B cell (primary cell): ENCODE measurements at regions not wholly inside any gene's neighbourhood (a gene's known extent, or its start where the extent isn't known, plus 50 kb on each side); places are given as distances from the start of the nearest gene placed in this dataset.

Experiments used
- ATAC-seq: fragments of 200-7000 bp; cut with Tn5 transposase; one replicate; pipeline ENCODE4 v1.10.0; 2021; ENCODE audit warnings: low read depth, mild to moderate bottlenecking, moderate number of reproducible peaks, moderate library complexity
- CTCF ChIA-PET: fragments of 350-600 bp; sonication (Branson Sonifier 250); formaldehyde crosslinking; loops from one replicate; lab custom pipeline; 2021; ENCODE audit warnings: antibody characterized with exemption, inconsistent platforms; lab: Charles Lee
- POLR2A ChIA-PET: fragments of 350-600 bp; sonication (Branson Sonifier 250); formaldehyde crosslinking; loops from one replicate; lab custom pipeline; 2021; ENCODE audit warnings: antibody characterized with exemption; lab: Charles Lee
- DNase-seq: peaks from one replicate; pipeline ENCODE4 v3.0.0; 2013
- H2AFZ ChIP-seq: 2 replicates; pipeline ENCODE4 v1.6.1; 2012; ENCODE audit warnings: mild to moderate bottlenecking, low read depth, low read length; ENCODE audit not compliant: insufficient read depth, poor library complexity, severe bottlenecking
- H3K27ac ChIP-seq, 2 donors: 1 replicate in 1 of 2; 2 replicates in 1 of 2; pipeline ENCODE4 v1.5.1; 2012 to 2013; ENCODE audit warnings: low read length in 2 of 2, mild to moderate bottlenecking in 2 of 2, moderate library complexity in 1 of 2
- H3K27me3 ChIP-seq, 4 experiments: fragments of 200-600 bp in 1 of 4; sonication (generic) in 1 of 4; replicated peaks in 1 of 4; 1 replicate in 2 of 4; 2 replicates in 2 of 4; pipeline versions ENCODE4 v1.6.1 to v1.7.0; 2013 to 2016; ENCODE audit warnings: low read length in 3 of 4, mild to moderate bottlenecking in 2 of 4, mixed read lengths in 1 of 4, moderate library complexity in 1 of 4; ENCODE audit not compliant: insufficient read depth in 4 of 4, control insufficient read depth in 3 of 4; ENCODE audit errors: control extremely low read depth in 1 of 4
- H3K36me3 ChIP-seq, 2 experiments: replicated peaks in 1 of 2; 1 replicate in 1 of 2; 2 replicates in 1 of 2; pipeline versions ENCODE4 v1.6.1 to v1.7.1; 2013; ENCODE audit warnings: low read length in 1 of 2; ENCODE audit not compliant: insufficient read depth in 2 of 2, control insufficient read depth in 1 of 2; ENCODE audit errors: control extremely low read depth in 1 of 2, extremely low read depth in 1 of 2
- H3K4me1 ChIP-seq, 2 donors: fragments of 200-600 bp in 1 of 2; sonication (generic) in 1 of 2; 1 replicate in 1 of 2; 2 replicates in 1 of 2; pipeline versions ENCODE4 v1.5.1 to v1.6.1; 2013 to 2017; ENCODE audit warnings: low read length in 2 of 2; ENCODE audit not compliant: control insufficient read depth in 2 of 2, insufficient read depth in 2 of 2
- H3K4me2 ChIP-seq: replicated peaks from 2 replicates; pipeline ENCODE3; 2012; ENCODE audit warnings: mild to moderate bottlenecking, low read depth, low read length; ENCODE audit not compliant: poor library complexity, severe bottlenecking
- H3K4me3 ChIP-seq, 5 experiments: fragments of 200-600 bp in 1 of 5; sonication (generic) in 1 of 5; 1 replicate in 3 of 5; 2 replicates in 2 of 5; pipeline versions ENCODE4 v1.5.1 to v1.7.0; 2011 to 2016; ENCODE audit warnings: low read length in 4 of 5, mild to moderate bottlenecking in 4 of 5, low read depth in 2 of 5, control low read depth in 1 of 5, moderate library complexity in 1 of 5; ENCODE audit not compliant: insufficient read depth in 1 of 5; ENCODE audit errors: control extremely low read depth in 1 of 5, extremely low read depth in 1 of 5
- H3K79me2 ChIP-seq: fragments of 200-600 bp; sonication (generic); one replicate; pipeline ENCODE4 v1.6.0; 2016; ENCODE audit warnings: low read length; ENCODE audit not compliant: control insufficient read depth, insufficient read depth
- H3K9ac ChIP-seq: fragments of 200-600 bp; sonication (generic); 2 replicates; pipeline ENCODE4 v1.6.1; 2017; ENCODE audit warnings: mild to moderate bottlenecking, low read length, moderate library complexity
- H3K9me3 ChIP-seq, 3 donors: one replicate each; pipeline versions ENCODE4 v1.6.1 to v1.7.1; 2013; ENCODE audit warnings: low read length in 2 of 3; ENCODE audit not compliant: control insufficient read depth in 2 of 3, insufficient read depth in 1 of 3; ENCODE audit errors: control extremely low read depth in 1 of 3
- H4K20me1 ChIP-seq: 2 replicates; pipeline ENCODE4 v1.6.0; 2012; ENCODE audit warnings: mild to moderate bottlenecking, low read length; ENCODE audit not compliant: insufficient read depth, control insufficient read depth, poor library complexity, severe bottlenecking
- H3K27ac Mint-ChIP-seq: one replicate; pipeline ENCODE4 v1.8.0; 2021; ENCODE audit warnings: mixed read lengths
- H3K27me3 Mint-ChIP-seq: one replicate; pipeline ENCODE4 v1.8.0; 2021; ENCODE audit warnings: mixed read lengths
- H3K4me1 Mint-ChIP-seq: one replicate; pipeline ENCODE4 v1.8.0; 2021; ENCODE audit warnings: mixed read lengths
- H3K4me3 Mint-ChIP-seq: one replicate; pipeline ENCODE4 v1.8.0; 2021; ENCODE audit warnings: mixed read lengths
- H3K9me3 Mint-ChIP-seq: one replicate; pipeline ENCODE4 v1.8.0; 2022; ENCODE audit warnings: mixed read lengths; ENCODE audit not compliant: insufficient read depth
- CTCF ChIP-seq: fragments of 200-600 bp; IDR thresholded peaks from one replicate; pipeline ENCODE4 v1.8.0; 2022; ENCODE audit warnings: antibody characterized with exemption, mild to moderate bottlenecking
- EZH2 ChIP-seq: IDR thresholded peaks from 2 replicates; pipeline ENCODE4 v1.6.1; 2012; ENCODE audit warnings: borderline replicate concordance, low read depth, mild to moderate bottlenecking, moderate library complexity, low read length; ENCODE audit not compliant: insufficient read depth, poor library complexity, severe bottlenecking
- WGBS: methylation state at CpG from one replicate; pipeline ENCODE4 v1.1.5; 2013; ENCODE audit warnings: missing lambda C conversion rate; ENCODE audit not compliant: insufficient coverage; 5-methylcytosine and 5-hydroxymethylcytosine counted together
- intact Hi-C: fragments of 100-400 bp; cut with micrococcal nuclease; formaldehyde crosslinking; loops from one replicate; pipeline ENCODE4 v1.10.0; 2022

DNA sequence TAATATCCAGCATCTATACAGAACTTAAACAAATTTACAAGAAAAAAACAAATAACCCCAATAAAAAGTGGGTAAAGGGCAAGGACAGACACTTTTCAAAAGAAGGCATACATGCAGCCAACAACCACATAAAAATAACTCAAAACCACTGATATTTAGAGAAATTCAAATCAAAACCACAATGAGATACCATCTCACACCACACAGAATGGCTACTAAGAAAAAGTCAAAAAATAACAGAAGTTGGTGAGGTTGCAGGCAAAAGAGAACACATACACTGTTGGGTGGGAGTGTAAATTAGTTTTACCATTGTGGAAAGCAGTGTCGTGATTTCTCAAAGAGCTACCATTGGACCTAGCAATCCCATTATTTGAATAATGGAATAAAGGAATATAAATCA is 1973.9 kb upstream of the LRRTM1 start:
- Histone ChIP-seq H2AFZ (no peak overlapping the region), H3K36me3 (no peaks in the 10 kb centered on the region), H3K79me2 (no peaks in the 10 kb centered on the region), H3K4me3 (no peak overlapping the region), H3K27ac (no peak overlapping the region), H3K9me3 (peaks cover 0 to 10% (median 0%) of the 10 kb centered on the region in 3 donors), H4K20me1 (no peaks in the 10 kb centered on the region), H3K4me1 (no peaks in the 10 kb centered on the region), H3K4me2 (no peak overlapping the region), H3K9ac (no peak overlapping the region), H3K27me3 (no peaks in the 10 kb centered on the region)
- Mint-ChIP-seq H3K4me3 (no peak overlapping the region), H3K27me3 (no peaks in the 10 kb centered on the region), H3K4me1 (no peaks in the 10 kb centered on the region), H3K27ac (no peak overlapping the region), H3K9me3 (peaks cover 4% of the 10 kb centered on the region)
- intact Hi-C loops, result no loop called here
- no peak for ATAC-seq
- ChIA-PET POLR2A (no interaction called here), CTCF (no interaction called here)
- no peak for DNase-seq
- WGBS, result no CpG with 5 or more reads among the region's 1 CpG
- TF ChIP-seq CTCF, result no peak
- TF ChIP-seq EZH2, result no peak

GRCh38 chr2:82275599-82275998 is 1971.0 kb upstream of the LRRTM1 start:
- no peak overlapping the region for H3K4me2 ChIP-seq
- no peaks in the 10 kb centered on the region for H4K20me1 ChIP-seq
- DNase-seq (no peak), ATAC-seq (no peak)
- no peaks in the 10 kb centered on the region for H3K4me1 ChIP-seq
- Mint-ChIP-seq H3K4me1 (no peaks in the 10 kb centered on the region), H3K27me3 (no peaks in the 10 kb centered on the region), H3K4me3 (no peak overlapping the region), H3K27ac (no peak overlapping the region), H3K9me3 (peaks cover 4% of the 10 kb centered on the region)
- H3K27me3 ChIP-seq, result no peaks in the 10 kb centered on the region
- H3K79me2 ChIP-seq, result no peaks in the 10 kb centered on the region
- WGBS, result 100% methylated on average over 1 of the region's 2 CpGs
- no peak overlapping the region for H3K9ac ChIP-seq
- TF ChIP-seq CTCF, result no peak
- TF ChIP-seq EZH2, result no peak
- ChIA-PET CTCF (no interaction called here), POLR2A (no interaction called here)
- H3K36me3 ChIP-seq, result no peaks in the 10 kb centered on the region
- intact Hi-C loops, result no loop called here
- H3K9me3 ChIP-seq, result peaks cover 0 to 4% (median 0%) of the 10 kb centered on the region in 3 donors
- no peak overlapping the region for H2AFZ ChIP-seq
- no peak overlapping the region for H3K27ac ChIP-seq
- no peak overlapping the region for H3K4me3 ChIP-seq
